Activated naive CD8-positive, alpha-beta T cell treated with anti-CD3 and anti-CD28 coated beads, Interleukin-2, amount 50 U/mL, for 16 hours (primary cell): ENCODE measurements at regions not wholly inside any gene's neighbourhood (a gene's known extent, or its start where the extent isn't known, plus 50 kb on each side); places are given as distances from the start of the nearest gene placed in this dataset.

Experiments
- DNase-seq: peaks from one replicate; pipeline ENCODE4 v3.0.0-alpha.2; 2020; ENCODE audit warnings: low read depth, low spot score

GRCh38 chr12:46470036-46470627 lies 97.6 kb upstream of the SLC38A2 start:
- no peak for DNase-seq

GRCh38 chr12:46468813-46469212 lies 96.2 kb upstream of the SLC38A2 start:
- no peak for DNase-seq

- no peak for DNase-seq
Measured at GRCh38 chr12:46468160-46468559, 95.6 kb upstream of the SLC38A2 start.

GRCh38 chr12:46465307-46465706 lies 92.7 kb upstream of the SLC38A2 start:
- no peak for DNase-seq

GRCh38 chr12:46464863-46465262 lies 92.3 kb upstream of the SLC38A2 start:
- no peak for DNase-seq

GRCh38 chr12:46462641-46463355 lies 90.2 kb upstream of the SLC38A2 start:
- DNase-seq = no peak

- no peak for DNase-seq
Measured at GRCh38 chr12:46461907-46462640, 89.5 kb upstream of the SLC38A2 start.

GRCh38 chr12:46461459-46461858 lies 88.9 kb upstream of the SLC38A2 start:
- no peak for DNase-seq

- no peak for DNase-seq
Measured at GRCh38 chr12:46460682-46461210, 88.2 kb upstream of the SLC38A2 start.

GRCh38 chr12:46459861-46460545 lies 87.4 kb upstream of the SLC38A2 start:
- no peak for DNase-seq

GRCh38 chr12:46459111-46459510 lies 86.5 kb upstream of the SLC38A2 start:
- no peak for DNase-seq

- DNase-seq = no peak
Measured at GRCh38 chr12:46458500-46459102, 86.0 kb upstream of the SLC38A2 start.

GRCh38 chr12:46457958-46458357 lies 85.4 kb upstream of the SLC38A2 start:
- DNase-seq = no peak

- DNase-seq = no peak
Measured at GRCh38 chr12:46456356-46457334, 84.1 kb upstream of the SLC38A2 start.

GRCh38 chr12:46455648-46456352 lies 83.2 kb upstream of the SLC38A2 start:
- DNase-seq = no peak

- DNase-seq = no peak
Measured at GRCh38 chr12:46454981-46455380, 82.4 kb upstream of the SLC38A2 start.

- DNase-seq = no peak
Measured at GRCh38 chr12:46453428-46453827, 80.9 kb upstream of the SLC38A2 start.

- DNase-seq = no peak
Measured at GRCh38 chr12:46452776-46453175, 80.2 kb upstream of the SLC38A2 start.

- DNase-seq = no peak
Measured at GRCh38 chr12:46452061-46452615, 79.6 kb upstream of the SLC38A2 start.
